ENCODE measurements at regions not wholly inside any gene's neighbourhood (a gene's known extent, or its start where the extent isn't known, plus 50 kb on each side); places are given as distances from the start of the nearest gene placed in this dataset.

GRCh38 chr1:229988534-229988933, 78.5 kb upstream of the GALNT2 start:
- Histone ChIP-seq H3K4me3 (no peak overlapping the region), H3K27me3 (no peaks in the 10 kb centered on the region), H3K36me3 (no peaks in the 10 kb centered on the region), H3K9me3 (no peaks in the 10 kb centered on the region), H3K27ac (no peak overlapping the region), H3K4me1 (no peaks in the 10 kb centered on the region)
- no peak for DNase-seq (ENCODE audit: low spot score)
- TF ChIP-seq CTCF (IDR thresholded peaks at IDR 0.05): no peak

- no peak for TF ChIP-seq CTCF (IDR thresholded peaks at IDR 0.05)
- H3K4me3 ChIP-seq: no peak overlapping the region
- H3K4me1 ChIP-seq: no peaks in the 10 kb centered on the region
- no peaks in the 10 kb centered on the region for H3K27me3 ChIP-seq
- H3K36me3 ChIP-seq: no peaks in the 10 kb centered on the region
- no peak overlapping the region for H3K27ac ChIP-seq
- DNase-seq (ENCODE audit: low spot score): no peak
- no peaks in the 10 kb centered on the region for H3K9me3 ChIP-seq
Measured at GRCh38 chr1:229989591-229990248, 77.3 kb upstream of the GALNT2 start.

- DNase-seq (ENCODE audit: low spot score): no peak
- H3K9me3 ChIP-seq: no peaks in the 10 kb centered on the region
- H3K4me3 ChIP-seq: no peak overlapping the region
- H3K27me3 ChIP-seq: no peaks in the 10 kb centered on the region
- H3K4me1 ChIP-seq: no peaks in the 10 kb centered on the region
- H3K36me3 ChIP-seq: no peaks in the 10 kb centered on the region
- H3K27ac ChIP-seq: no peak overlapping the region
- TF ChIP-seq CTCF (IDR thresholded peaks at IDR 0.05): no peak
Measured at GRCh38 chr1:229990326-229990725, 76.7 kb upstream of the GALNT2 start.

- Histone ChIP-seq H3K36me3 (no peaks in the 10 kb centered on the region), H3K27me3 (no peaks in the 10 kb centered on the region), H3K27ac (no peak overlapping the region), H3K9me3 (no peaks in the 10 kb centered on the region), H3K4me3 (no peak overlapping the region), H3K4me1 (no peaks in the 10 kb centered on the region)
- no peak for TF ChIP-seq CTCF (IDR thresholded peaks at IDR 0.05)
- DNase-seq (ENCODE audit: low spot score): no peak
Measured at GRCh38 chr1:229991104-229991513, 75.9 kb upstream of the GALNT2 start.

GRCh38 chr1:229991724-229992333, 75.2 kb upstream of the GALNT2 start:
- Histone ChIP-seq H3K36me3 (no peaks in the 10 kb centered on the region), H3K27ac (no peak overlapping the region)
- no peak for DNase-seq (ENCODE audit: low spot score)

More at GRCh38 chr1:229991724-229992333, 75.2 kb upstream of the GALNT2 start:
- Histone ChIP-seq H3K9me3 (no peaks in the 10 kb centered on the region), H3K4me3 (no peak overlapping the region), H3K4me1 (no peaks in the 10 kb centered on the region), H3K27me3 (no peaks in the 10 kb centered on the region)
- no peak for TF ChIP-seq CTCF (IDR thresholded peaks at IDR 0.05)

All from right atrium auricular region (tissue), 2 donors.